IMR-90 (cell line): ENCODE measurements at regions not wholly inside any gene's neighbourhood (a gene's known extent, or its start where the extent isn't known, plus 50 kb on each side); places are given as distances from the start of the nearest gene placed in this dataset.

Source experiments
- ATAC-seq: fragments of 200-7000 bp; cut with Tn5 transposase; 2 replicates; pipeline ENCODE4 v1.9.1; 2020; ENCODE audit warnings: low read depth, mild to moderate bottlenecking, moderate library complexity
- BruUV-seq: library from RNA; stranded (reverse); fragments of 400-500 nt; replicated peaks from 2 replicates; lab custom pipeline; 2021; lab: Mats Ljungman, UMichigan
- CTCF ChIA-PET: fragments of 300-600 bp; formaldehyde crosslinking; extraction: SDS; loops from one replicate; lab custom pipeline; 2021; ENCODE audit warnings: antibody characterized with exemption; lab: Yijun Ruan, JAX
- POLR2A ChIA-PET: fragments of 300-600 bp; sonication (Branson Sonifier 250); formaldehyde crosslinking; loops from one replicate; lab custom pipeline; 2022; ENCODE audit warnings: antibody characterized with exemption; ENCODE audit not compliant: unreplicated experiment; lab: Charles Lee
- DNase-seq: peaks from one replicate; pipeline ENCODE4 v3.0.0; 2013
- H2AFZ ChIP-seq: replicated peaks from 2 replicates; pipeline ENCODE3; 2013; ENCODE audit warnings: low read length, mild to moderate bottlenecking; ENCODE audit not compliant: poor library complexity
- H2AK5ac ChIP-seq: 2 replicates; pipeline ENCODE4 v1.6.1; 2013; ENCODE audit warnings: low read depth, low read length, inconsistent platforms
- H2AK9ac ChIP-seq: replicated peaks from 2 replicates; pipeline ENCODE3; 2013; ENCODE audit warnings: mild to moderate bottlenecking, low read depth, low read length, moderate library complexity; ENCODE audit not compliant: poor library complexity
- H2BK120ac ChIP-seq: 2 replicates; pipeline ENCODE4 v1.6.1; 2013; ENCODE audit warnings: low read depth, low read length, inconsistent platforms
- H2BK15ac ChIP-seq: 3 replicates; pipeline ENCODE4 v1.6.1; 2013; ENCODE audit warnings: low read depth, low read length, inconsistent platforms
- H2BK20ac ChIP-seq: 2 replicates; pipeline ENCODE4 v1.6.1; 2013; ENCODE audit warnings: low read depth, mild to moderate bottlenecking, inconsistent platforms, low read length, moderate library complexity
- H2BK5ac ChIP-seq: 2 replicates; pipeline ENCODE4 v1.6.1; 2013; ENCODE audit warnings: mild to moderate bottlenecking, low read depth, low read length, inconsistent platforms; ENCODE audit not compliant: poor library complexity, severe bottlenecking
- H3K14ac ChIP-seq: replicated peaks from 2 replicates; pipeline ENCODE4 v1.6.1; 2013; ENCODE audit warnings: low read depth, low read length, inconsistent platforms
- H3K18ac ChIP-seq: 2 replicates; pipeline ENCODE4 v1.6.1; 2013; ENCODE audit warnings: low read depth, low read length, control low read depth
- H3K23ac ChIP-seq: 2 replicates; pipeline ENCODE4 v1.6.1; 2013; ENCODE audit warnings: low read depth, low read length, inconsistent platforms
- H3K27ac ChIP-seq: 2 replicates; pipeline ENCODE4 v1.5.1; 2013; ENCODE audit warnings: mild to moderate bottlenecking, control low read depth, low read length; ENCODE audit not compliant: insufficient read depth
- H3K27me3 ChIP-seq: 2 replicates; pipeline ENCODE4 v1.6.1; 2013; ENCODE audit warnings: low read length; ENCODE audit not compliant: control insufficient read depth, insufficient read depth
- H3K36me3 ChIP-seq: 2 replicates; pipeline ENCODE4 v1.6.1; 2013; ENCODE audit warnings: low read length, mixed read lengths; ENCODE audit not compliant: control insufficient read depth, insufficient read depth
- H3K4ac ChIP-seq: 2 replicates; pipeline ENCODE4 v1.6.1; 2013; ENCODE audit warnings: low read depth, low read length, inconsistent platforms
- H3K4me1 ChIP-seq: 2 replicates; pipeline ENCODE4 v1.6.1; 2013; ENCODE audit warnings: low read length, mixed read lengths; ENCODE audit not compliant: control insufficient read depth, insufficient read depth
- H3K4me2 ChIP-seq: 2 replicates; pipeline ENCODE4 v1.6.1; 2013; ENCODE audit warnings: low read depth, mild to moderate bottlenecking, control low read depth, low read length, moderate library complexity
- H3K4me3 ChIP-seq: 2 replicates; pipeline ENCODE4 v1.5.1; 2013; ENCODE audit warnings: low read depth, mild to moderate bottlenecking, control low read depth, low read length, moderate library complexity; ENCODE audit not compliant: insufficient read depth
- H3K56ac ChIP-seq: 2 replicates; pipeline ENCODE4 v1.6.1; 2013; ENCODE audit warnings: low read length, inconsistent platforms; ENCODE audit not compliant: insufficient read depth; ENCODE audit errors: extremely low read depth
- H3K79me1 ChIP-seq, 2 experiments: 2 replicates each; pipeline ENCODE4 v1.6.1; 2013; ENCODE audit warnings: low read length in 2 of 2, inconsistent platforms in 1 of 2, low read depth in 1 of 2
- H3K9ac ChIP-seq: 2 replicates; pipeline ENCODE4 v1.6.1; 2013; ENCODE audit warnings: low read depth, low read length, control low read depth
- H3K9me1 ChIP-seq: 2 replicates; pipeline ENCODE4 v1.6.1; 2013; ENCODE audit warnings: low read length, inconsistent platforms; ENCODE audit not compliant: insufficient read depth
- H3K9me3 ChIP-seq: 2 replicates; pipeline ENCODE4 v1.6.1; 2013; ENCODE audit warnings: low read length; ENCODE audit not compliant: control insufficient read depth, insufficient read depth
- H4K20me1 ChIP-seq: 2 replicates; pipeline ENCODE4 v1.6.1; 2013; ENCODE audit warnings: low read length, inconsistent platforms; ENCODE audit not compliant: insufficient read depth
- H4K5ac ChIP-seq: 2 replicates; pipeline ENCODE4 v1.6.1; 2013; ENCODE audit warnings: mild to moderate bottlenecking, low read depth, low read length, control low read depth
- H4K8ac ChIP-seq, 2 experiments: 2 replicates each; pipeline ENCODE4 v1.6.1; 2013; ENCODE audit warnings: low read depth in 2 of 2, low read length in 2 of 2, control low read depth in 1 of 2, inconsistent platforms in 1 of 2
- H4K91ac ChIP-seq: 2 replicates; pipeline ENCODE4 v1.6.1; 2013; ENCODE audit warnings: low read depth, low read length, inconsistent platforms; ENCODE audit not compliant: insufficient read depth
- BHLHE40 ChIP-seq: fragments of 150-350 bp; IDR thresholded peaks from 2 replicates; pipeline ENCODE4 v1.6.1; 2016; ENCODE audit warnings: mild to moderate bottlenecking, low read depth, low read length
- CEBPB ChIP-seq: IDR thresholded peaks from 2 replicates; pipeline ENCODE4 v1.6.1; 2012; ENCODE audit warnings: low read depth, low read length, improper control_type of control experiment
- MAFK ChIP-seq: IDR thresholded peaks from 2 replicates; pipeline ENCODE4 v1.6.1; 2012; ENCODE audit warnings: low read depth, low read length, improper control_type of control experiment
- RAD21 ChIP-seq: IDR thresholded peaks from 2 replicates; pipeline ENCODE4 v1.6.1; 2012; ENCODE audit warnings: low read length, improper control_type of control experiment
- RCOR1 ChIP-seq: IDR thresholded peaks from 2 replicates; pipeline ENCODE4 v1.6.1; 2012; ENCODE audit warnings: mild to moderate bottlenecking, low read length, improper control_type of control experiment; ENCODE audit not compliant: insufficient replicate concordance
- RFX5 ChIP-seq: IDR thresholded peaks from 2 replicates; pipeline ENCODE4 v1.8.0; 2012; ENCODE audit warnings: low read depth, mild to moderate bottlenecking, low read length, moderate library complexity
- WGBS, 2 experiments: methylation state at CpG; one replicate each; pipeline versions ENCODE4 v1.1.5 to v1.1.7; 2013; ENCODE audit warnings: missing lambda C conversion rate in 2 of 2; ENCODE audit not compliant: insufficient read length in 1 of 2; ENCODE audit errors: extremely low coverage in 2 of 2; 5-methylcytosine and 5-hydroxymethylcytosine counted together
- dilution Hi-C: fragments of 300-500 bp; cut with HindIII; formaldehyde crosslinking; loops from one replicate; pipeline ENCODE4 v1.14.3; 2018; ENCODE audit warnings: low sequenced_read_pairs; ENCODE audit not compliant: unreplicated experiment
- in situ Hi-C: fragments of 300-500 bp; cut with MboI; formaldehyde crosslinking; loops from 3 replicates; pipeline ENCODE4 v1.14.3; 2019; ENCODE audit warnings: low sequenced_read_pairs, inconsistent platforms, mixed read lengths
- intact Hi-C: fragments of 100-400 bp; cut with micrococcal nuclease; formaldehyde crosslinking; loops from 2 replicates; pipeline ENCODE4 v1.10.0; 2022

GRCh38 chr10:78464118-78464855 lies 430.6 kb downstream of the RPS24 start:
- no peaks in the 10 kb centered on the region for H3K9me3 ChIP-seq
- H3K56ac ChIP-seq, result no peak overlapping the region
- no peak overlapping the region for H2AK9ac ChIP-seq
- no peak overlapping the region for H3K4ac ChIP-seq
- ChIA-PET POLR2A (no interaction called here), CTCF (no interaction called here)
- no peak overlapping the region for H3K14ac ChIP-seq
- H3K9ac ChIP-seq, result no peak overlapping the region
- no peak overlapping the region for H3K23ac ChIP-seq
- in situ Hi-C loops (no loop called here), dilution Hi-C loops (no loop called here), intact Hi-C loops (no loop called here)
- no peak overlapping the region for H2AFZ ChIP-seq
- H2AK5ac ChIP-seq, result no peak overlapping the region; the same call in 1 of the 2 replicates
- no peaks in the 10 kb centered on the region for H4K20me1 ChIP-seq
- H2BK20ac ChIP-seq, result no peak overlapping the region
- no peak overlapping the region for H2BK120ac ChIP-seq
- no peak overlapping the region for H3K4me3 ChIP-seq
- H4K5ac ChIP-seq, result no peak overlapping the region
- TF ChIP-seq RCOR1 (no peak), MAFK (no peak), RFX5 (no peak), RAD21 (no peak), CEBPB (no peak), BHLHE40 (no peak)
- no peaks in the 10 kb centered on the region for H3K79me1 ChIP-seq
- no peak overlapping the region for H2BK5ac ChIP-seq
- H3K18ac ChIP-seq, result no peak overlapping the region
- no peaks in the 10 kb centered on the region for H3K36me3 ChIP-seq
- no TSS peak for BruUV-seq
- no CpG with 5 or more reads among the region's 4 CpGs for WGBS, 2 experiments
- H3K27me3 ChIP-seq, result no peaks in the 10 kb centered on the region
- H3K27ac ChIP-seq, result no peak overlapping the region
- no peak overlapping the region for H4K8ac ChIP-seq
- peaks cover 3% of the 10 kb centered on the region; the same call in 1 of the 2 replicates for H3K4me1 ChIP-seq
- H2BK15ac ChIP-seq, result no peak overlapping the region
- no peak for ATAC-seq
- H3K9me1 ChIP-seq, result peaks cover 9% of the 10 kb centered on the region
- H3K4me2 ChIP-seq, result no peak overlapping the region
- H4K91ac ChIP-seq, result no peak overlapping the region
- DNase-seq, result no peak
